Peyer's patch (tissue), 4 donors: ENCODE measurements at regions not wholly inside any gene's neighbourhood (a gene's known extent, or its start where the extent isn't known, plus 50 kb on each side); places are given as distances from the start of the nearest gene placed in this dataset.

Experiments
- CTCF ChIP-seq, 6 experiments: fragments of 450-650 bp in 4 of 6; fragments of 200-600 bp in 2 of 6; sonication (generic) in 1 of 6; IDR thresholded peaks; one replicate each; pipeline ENCODE4 v1.5.1; 2017 to 2019; ENCODE audit warnings: antibody characterized with exemption in 6 of 6, mild to moderate bottlenecking in 3 of 6, moderate library complexity in 1 of 6
- POLR2A ChIP-seq, 2 donors: fragments of 450-650 bp; IDR thresholded peaks; one replicate each; pipeline ENCODE4 v1.5.1; 2017; ENCODE audit warnings: antibody characterized with exemption in 2 of 2, mild to moderate bottlenecking in 2 of 2, moderate library complexity in 2 of 2

GRCh38 chr4:181802207-181802606 is 441.0 kb upstream of the TENM3 start:
- no peak for TF ChIP-seq CTCF (IDR thresholded peaks at IDR 0.05)
- no peak for TF ChIP-seq POLR2A (IDR thresholded peaks at IDR 0.05)
